SK-N-SH (cell line): ENCODE measurements at regions not wholly inside any gene's neighbourhood (a gene's known extent, or its start where the extent isn't known, plus 50 kb on each side); places are given as distances from the start of the nearest gene placed in this dataset.

Source experiments
- CTCF ChIP-seq: fragments of 200-600 bp; sonication (generic); IDR thresholded peaks from 2 replicates; pipeline ENCODE4 v1.6.1; 2017; ENCODE audit warnings: antibody characterized with exemption, mild to moderate bottlenecking, moderate library complexity
- FOSL2 ChIP-seq: IDR thresholded peaks from 2 replicates; pipeline ENCODE4 v1.4.0; 2012; ENCODE audit warnings: low read depth, mild to moderate bottlenecking, moderate library complexity, borderline replicate concordance
- MXI1 ChIP-seq: IDR thresholded peaks from 2 replicates; pipeline ENCODE4 v1.6.1; 2012; ENCODE audit warnings: mild to moderate bottlenecking, low read depth, low read length, improper control_type of control experiment
- NFIC ChIP-seq: IDR thresholded peaks from 2 replicates; pipeline ENCODE4 v1.4.0; 2012; ENCODE audit warnings: borderline replicate concordance
- RFX5 ChIP-seq: IDR thresholded peaks from 2 replicates; pipeline ENCODE4 v1.6.1; 2012; ENCODE audit warnings: mild to moderate bottlenecking, improper control_type of control experiment, low read length
- TAF1 ChIP-seq: IDR thresholded peaks from 2 replicates; pipeline ENCODE4 v1.6.1; 2012; ENCODE audit warnings: low read depth, mild to moderate bottlenecking, low read length, moderate library complexity, borderline replicate concordance
- TF ChIP-seq, protein P1 (sequence below): IDR thresholded peaks from 2 replicates; pipeline ENCODE4 v1.6.1; 2012; ENCODE audit warnings: mild to moderate bottlenecking, low read depth, low read length, moderate library complexity

DNA sequence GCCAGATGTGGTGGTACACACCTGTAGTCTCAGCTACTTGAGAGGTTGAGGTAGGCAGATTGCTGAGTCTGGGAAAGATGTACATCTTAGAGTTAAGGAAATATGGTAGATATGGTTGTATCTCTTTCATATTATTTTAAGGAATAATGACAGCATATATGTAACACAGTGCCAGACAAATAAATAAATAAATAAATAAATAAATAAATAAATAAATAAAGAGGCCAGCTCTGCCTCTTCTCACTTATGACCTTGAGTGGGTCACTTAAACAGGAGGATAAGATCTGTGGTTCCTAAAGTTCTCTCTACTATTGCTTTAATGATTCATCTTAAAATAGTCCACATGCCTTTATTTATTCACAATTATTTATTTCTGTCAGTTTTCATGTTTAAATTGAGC lies 890.9 kb upstream of the TENM4 start:
- TF ChIP-seq CTCF: no peak
- TF ChIP-seq TAF1: no peak
- TF ChIP-seq MXI1: no peak
- TF ChIP-seq RFX5: no peak
- TF ChIP-seq NFIC: no peak
- TF ChIP-seq, protein P1, sequence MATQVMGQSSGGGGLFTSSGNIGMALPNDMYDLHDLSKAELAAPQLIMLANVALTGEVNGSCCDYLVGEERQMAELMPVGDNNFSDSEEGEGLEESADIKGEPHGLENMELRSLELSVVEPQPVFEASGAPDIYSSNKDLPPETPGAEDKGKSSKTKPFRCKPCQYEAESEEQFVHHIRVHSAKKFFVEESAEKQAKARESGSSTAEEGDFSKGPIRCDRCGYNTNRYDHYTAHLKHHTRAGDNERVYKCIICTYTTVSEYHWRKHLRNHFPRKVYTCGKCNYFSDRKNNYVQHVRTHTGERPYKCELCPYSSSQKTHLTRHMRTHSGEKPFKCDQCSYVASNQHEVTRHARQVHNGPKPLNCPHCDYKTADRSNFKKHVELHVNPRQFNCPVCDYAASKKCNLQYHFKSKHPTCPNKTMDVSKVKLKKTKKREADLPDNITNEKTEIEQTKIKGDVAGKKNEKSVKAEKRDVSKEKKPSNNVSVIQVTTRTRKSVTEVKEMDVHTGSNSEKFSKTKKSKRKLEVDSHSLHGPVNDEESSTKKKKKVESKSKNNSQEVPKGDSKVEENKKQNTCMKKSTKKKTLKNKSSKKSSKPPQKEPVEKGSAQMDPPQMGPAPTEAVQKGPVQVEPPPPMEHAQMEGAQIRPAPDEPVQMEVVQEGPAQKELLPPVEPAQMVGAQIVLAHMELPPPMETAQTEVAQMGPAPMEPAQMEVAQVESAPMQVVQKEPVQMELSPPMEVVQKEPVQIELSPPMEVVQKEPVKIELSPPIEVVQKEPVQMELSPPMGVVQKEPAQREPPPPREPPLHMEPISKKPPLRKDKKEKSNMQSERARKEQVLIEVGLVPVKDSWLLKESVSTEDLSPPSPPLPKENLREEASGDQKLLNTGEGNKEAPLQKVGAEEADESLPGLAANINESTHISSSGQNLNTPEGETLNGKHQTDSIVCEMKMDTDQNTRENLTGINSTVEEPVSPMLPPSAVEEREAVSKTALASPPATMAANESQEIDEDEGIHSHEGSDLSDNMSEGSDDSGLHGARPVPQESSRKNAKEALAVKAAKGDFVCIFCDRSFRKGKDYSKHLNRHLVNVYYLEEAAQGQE: no peak
- no peak for TF ChIP-seq FOSL2
